ENCODE measurements at regions not wholly inside any gene's neighbourhood (a gene's known extent, or its start where the extent isn't known, plus 50 kb on each side); places are given as distances from the start of the nearest gene placed in this dataset.

DNA sequence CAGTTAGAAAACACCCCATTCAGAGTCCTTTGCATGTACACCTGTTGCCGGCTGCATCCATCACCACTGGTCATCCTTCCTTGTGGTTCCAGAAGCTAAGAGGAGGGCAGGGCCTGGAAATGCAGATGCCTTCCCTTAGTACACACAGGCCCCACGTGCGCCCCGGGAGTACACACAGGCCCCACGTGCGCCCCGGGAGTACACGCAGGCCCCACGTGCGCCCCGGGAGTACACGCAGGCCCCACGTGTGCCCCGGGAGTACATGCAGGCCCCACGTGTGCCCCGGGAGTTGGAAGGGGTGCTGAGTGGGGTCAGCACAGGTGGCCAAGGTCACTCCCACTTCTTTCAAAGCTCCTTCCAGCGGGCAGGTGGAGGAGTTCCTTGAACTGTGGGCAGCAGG, 1141.9 kb downstream of the BRD1 start:
- no peak overlapping the region for H4K91ac ChIP-seq (ENCODE audit: insufficient read depth, low read depth, low read length)
- TF ChIP-seq MXI1 (IDR thresholded peaks at IDR 0.05; ENCODE audit: borderline replicate concordance, low read depth, low read length) (no peak), NFE2L2 (IDR thresholded peaks at IDR 0.05; ENCODE audit: low read depth, low read length) (no peak), RAD21 (IDR thresholded peaks at IDR 0.05; ENCODE audit: low read length) (no peak), CEBPB (IDR thresholded peaks at IDR 0.05; ENCODE audit: low read depth, low read length) (no peak), MAZ (IDR thresholded peaks at IDR 0.05; ENCODE audit: borderline replicate concordance, low read depth, low read length) (no peak), FOS (IDR thresholded peaks at IDR 0.05; ENCODE audit: low read depth, low read length) (no peak), MAFK (IDR thresholded peaks at IDR 0.05; ENCODE audit: low read depth, low read length) (no peak), BHLHE40 (IDR thresholded peaks at IDR 0.05; ENCODE audit: low read depth, low read length) (no peak), POLR2A (IDR thresholded peaks at IDR 0.05; ENCODE audit: low read depth, low read length) (no peak), RFX5 (IDR thresholded peaks at IDR 0.05; ENCODE audit: low read depth, low read length) (no peak), SMC3 (IDR thresholded peaks at IDR 0.05; ENCODE audit: low read depth, low read length) (no peak), CHD1 (IDR thresholded peaks at IDR 0.05; ENCODE audit: low read depth, low read length) (no peak), RCOR1 (IDR thresholded peaks at IDR 0.05; ENCODE audit: insufficient replicate concordance, low read length) (no peak)
- TF ChIP-seq, protein P1, sequence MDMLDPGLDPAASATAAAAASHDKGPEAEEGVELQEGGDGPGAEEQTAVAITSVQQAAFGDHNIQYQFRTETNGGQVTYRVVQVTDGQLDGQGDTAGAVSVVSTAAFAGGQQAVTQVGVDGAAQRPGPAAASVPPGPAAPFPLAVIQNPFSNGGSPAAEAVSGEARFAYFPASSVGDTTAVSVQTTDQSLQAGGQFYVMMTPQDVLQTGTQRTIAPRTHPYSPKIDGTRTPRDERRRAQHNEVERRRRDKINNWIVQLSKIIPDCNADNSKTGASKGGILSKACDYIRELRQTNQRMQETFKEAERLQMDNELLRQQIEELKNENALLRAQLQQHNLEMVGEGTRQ (IDR thresholded peaks at IDR 0.05; ENCODE audit: low read depth, low read length) = no peak
- TF ChIP-seq, protein P2, sequence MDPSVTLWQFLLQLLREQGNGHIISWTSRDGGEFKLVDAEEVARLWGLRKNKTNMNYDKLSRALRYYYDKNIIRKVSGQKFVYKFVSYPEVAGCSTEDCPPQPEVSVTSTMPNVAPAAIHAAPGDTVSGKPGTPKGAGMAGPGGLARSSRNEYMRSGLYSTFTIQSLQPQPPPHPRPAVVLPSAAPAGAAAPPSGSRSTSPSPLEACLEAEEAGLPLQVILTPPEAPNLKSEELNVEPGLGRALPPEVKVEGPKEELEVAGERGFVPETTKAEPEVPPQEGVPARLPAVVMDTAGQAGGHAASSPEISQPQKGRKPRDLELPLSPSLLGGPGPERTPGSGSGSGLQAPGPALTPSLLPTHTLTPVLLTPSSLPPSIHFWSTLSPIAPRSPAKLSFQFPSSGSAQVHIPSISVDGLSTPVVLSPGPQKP (IDR thresholded peaks at IDR 0.05; ENCODE audit: borderline replicate concordance, low read depth, low read length) = no peak
- TF ChIP-seq, protein P3, sequence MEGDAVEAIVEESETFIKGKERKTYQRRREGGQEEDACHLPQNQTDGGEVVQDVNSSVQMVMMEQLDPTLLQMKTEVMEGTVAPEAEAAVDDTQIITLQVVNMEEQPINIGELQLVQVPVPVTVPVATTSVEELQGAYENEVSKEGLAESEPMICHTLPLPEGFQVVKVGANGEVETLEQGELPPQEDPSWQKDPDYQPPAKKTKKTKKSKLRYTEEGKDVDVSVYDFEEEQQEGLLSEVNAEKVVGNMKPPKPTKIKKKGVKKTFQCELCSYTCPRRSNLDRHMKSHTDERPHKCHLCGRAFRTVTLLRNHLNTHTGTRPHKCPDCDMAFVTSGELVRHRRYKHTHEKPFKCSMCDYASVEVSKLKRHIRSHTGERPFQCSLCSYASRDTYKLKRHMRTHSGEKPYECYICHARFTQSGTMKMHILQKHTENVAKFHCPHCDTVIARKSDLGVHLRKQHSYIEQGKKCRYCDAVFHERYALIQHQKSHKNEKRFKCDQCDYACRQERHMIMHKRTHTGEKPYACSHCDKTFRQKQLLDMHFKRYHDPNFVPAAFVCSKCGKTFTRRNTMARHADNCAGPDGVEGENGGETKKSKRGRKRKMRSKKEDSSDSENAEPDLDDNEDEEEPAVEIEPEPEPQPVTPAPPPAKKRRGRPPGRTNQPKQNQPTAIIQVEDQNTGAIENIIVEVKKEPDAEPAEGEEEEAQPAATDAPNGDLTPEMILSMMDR (conservative IDR thresholded peaks at IDR 0.05; ENCODE audit: low read depth, low read length) = no peak
- BruUV-seq (replicated peaks) = no TSS peak
- no peak overlapping the region for H3K23ac ChIP-seq (ENCODE audit: low read depth, low read length)
- H3K9ac ChIP-seq (ENCODE audit: low read depth, low read length) = no peak overlapping the region
- no peaks in the 10 kb centered on the region for H3K27me3 ChIP-seq (ENCODE audit: control insufficient read depth, insufficient read depth, low read length)
- no peaks in the 10 kb centered on the region for H3K36me3 ChIP-seq (ENCODE audit: control insufficient read depth, insufficient read depth, low read length)
- peaks cover 53% of the 10 kb centered on the region for H3K9me3 ChIP-seq (ENCODE audit: control insufficient read depth, insufficient read depth, low read length)
- no peaks in the 10 kb centered on the region for H3K9me1 ChIP-seq (ENCODE audit: insufficient read depth, low read length)
- no peak overlapping the region for H4K5ac ChIP-seq (ENCODE audit: low read depth, low read length)
- no peak overlapping the region for H2BK20ac ChIP-seq (ENCODE audit: low read depth, low read length)
- no peak overlapping the region for H2AFZ ChIP-seq (replicated peaks; ENCODE audit: low read length, poor library complexity)
- H3K14ac ChIP-seq (replicated peaks; ENCODE audit: low read depth, low read length) = no peak overlapping the region
- intact Hi-C loops (cut with micrococcal nuclease) = no loop called here
- no peak overlapping the region for H4K8ac ChIP-seq (ENCODE audit: low read depth in 2 of 2, low read length in 2 of 2)
- dilution Hi-C loops (cut with HindIII; ENCODE audit: low sequenced_read_pairs, unreplicated experiment) = no loop called here
- no peak overlapping the region for H2BK5ac ChIP-seq (ENCODE audit: low read depth, low read length, poor library complexity, severe bottlenecking)
- no peak overlapping the region for H2BK120ac ChIP-seq (ENCODE audit: low read depth, low read length)
- no peak overlapping the region for H3K18ac ChIP-seq (ENCODE audit: low read depth, low read length)
- no peaks in the 10 kb centered on the region for H4K20me1 ChIP-seq (ENCODE audit: insufficient read depth, low read length)
- DNase-seq (no peak), ATAC-seq (ENCODE audit: low read depth) (no peak)
- no peak overlapping the region for H2AK9ac ChIP-seq (replicated peaks; ENCODE audit: low read depth, low read length, poor library complexity)
- no peak overlapping the region for H2AK5ac ChIP-seq (ENCODE audit: low read depth, low read length)
- no CpG with 5 or more reads among the region's 17 CpGs for WGBS, 2 experiments (ENCODE audit: extremely low coverage in 2 of 2, insufficient read length in 1 of 2)
- CTCF ChIA-PET = no interaction called here
- POLR2A ChIA-PET (ENCODE audit: unreplicated experiment) = no interaction called here
- no peaks in the 10 kb centered on the region for H3K79me1 ChIP-seq (ENCODE audit: low read depth in 1 of 2, low read length in 2 of 2)
- H3K27ac ChIP-seq (ENCODE audit: insufficient read depth, low read length) = no peak overlapping the region
- H3K4ac ChIP-seq (ENCODE audit: low read depth, low read length) = no peak overlapping the region
- no peak overlapping the region for H3K56ac ChIP-seq (ENCODE audit: extremely low read depth, insufficient read depth, low read length)
- no peak overlapping the region for H3K4me3 ChIP-seq (ENCODE audit: insufficient read depth, low read depth, low read length)
- in situ Hi-C loops (cut with MboI; ENCODE audit: low sequenced_read_pairs) = no loop called here
- H2BK15ac ChIP-seq (ENCODE audit: low read depth, low read length) = no peak overlapping the region
- H3K4me1 ChIP-seq (ENCODE audit: control insufficient read depth, insufficient read depth, low read length) = no peaks in the 10 kb centered on the region
- H3K4me2 ChIP-seq (ENCODE audit: low read depth, low read length) = no peak overlapping the region

Data from IMR-90 (cell line).